ENCODE measurements at regions not wholly inside any gene's neighbourhood (a gene's known extent, or its start where the extent isn't known, plus 50 kb on each side); places are given as distances from the start of the nearest gene placed in this dataset.

DNA sequence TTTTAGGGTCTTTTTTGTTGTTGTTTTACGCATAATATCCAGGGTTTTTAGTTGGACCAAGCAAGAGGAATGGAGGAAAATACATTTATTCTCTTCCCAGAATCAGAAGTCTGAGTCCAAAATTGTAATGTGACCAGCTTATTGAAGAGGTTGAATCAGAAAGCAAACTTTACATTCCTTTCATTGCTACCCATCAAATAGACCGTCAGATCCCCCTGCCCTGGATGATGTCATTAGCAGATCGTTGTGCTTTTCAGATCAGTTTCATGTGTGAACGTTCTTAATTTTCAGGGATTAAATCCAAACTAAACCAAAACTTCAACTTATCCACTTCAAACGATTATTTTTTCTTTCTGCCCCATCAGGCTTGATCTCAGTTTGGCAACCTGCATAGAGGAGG lies 85.7 kb upstream of the NGF start:
- no peak for DNase-seq

GRCh38 chr1:115419571-115419970 lies 81.5 kb upstream of the NGF start:
- DNase-seq, result no peak

DNA sequence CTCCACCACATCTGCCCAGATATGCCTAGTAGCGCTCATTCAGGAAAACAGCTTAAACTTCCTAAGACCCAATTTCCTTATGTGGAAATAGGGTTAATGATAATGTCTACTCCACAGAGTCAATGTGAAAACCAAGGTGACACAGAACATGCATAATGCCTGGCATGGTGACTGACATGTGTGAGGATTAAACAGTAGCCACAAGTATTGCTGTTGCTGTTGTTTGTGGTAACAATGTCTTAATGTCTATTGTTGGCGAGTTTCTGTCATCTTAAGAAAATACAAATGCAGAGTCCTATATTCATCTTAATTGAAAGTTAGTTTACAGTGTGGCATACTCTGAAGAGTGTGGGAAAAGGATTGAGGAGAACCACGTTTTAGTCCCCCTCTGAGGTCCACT lies 75.6 kb upstream of the NGF start:
- DNase-seq, result no peak

- DNase-seq, result no peak
Observed at GRCh38 chr1:115413208-115413607, 75.2 kb upstream of the NGF start.

DNA sequence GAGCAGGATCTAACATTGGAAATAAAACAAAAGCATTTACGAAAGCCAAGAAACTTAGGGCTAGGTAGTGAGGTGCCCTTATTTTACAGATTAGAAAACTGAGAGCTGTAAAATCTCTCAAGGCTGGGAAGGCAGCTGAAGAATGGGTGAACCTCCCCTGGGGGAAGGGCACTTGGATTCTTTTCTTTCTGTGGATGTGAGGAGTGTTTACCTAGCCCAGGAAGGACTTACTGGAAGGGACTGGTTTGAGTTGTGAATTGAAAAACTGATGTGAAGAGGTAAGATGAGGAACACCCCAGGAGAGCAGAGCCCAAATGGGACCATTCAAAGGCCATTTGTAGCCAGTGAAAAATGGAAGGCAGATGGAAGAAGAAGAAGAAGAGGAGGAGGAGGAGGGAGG lies 74.7 kb upstream of the NGF start:
- DNase-seq, result no peak

DNA sequence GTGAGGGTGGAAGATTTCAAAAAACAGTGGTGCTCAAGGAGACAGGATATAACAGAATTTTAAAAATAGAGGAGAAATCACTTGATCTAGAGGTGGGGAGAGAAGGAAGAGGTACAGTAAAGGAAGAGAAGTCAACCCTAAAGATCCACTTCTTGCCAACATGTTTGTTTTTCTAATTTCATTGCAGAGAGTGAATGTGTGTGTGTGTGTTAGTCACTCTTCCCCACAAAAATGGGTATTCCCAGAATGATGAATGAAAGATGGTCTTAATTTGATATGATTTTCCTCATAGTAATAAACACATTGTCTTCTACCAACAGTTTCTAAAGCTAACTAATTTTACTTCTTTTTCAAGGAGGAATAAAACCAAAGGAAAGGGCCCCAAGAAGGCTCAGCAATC lies 74.2 kb upstream of the NGF start:
- DNase-seq, result no peak

- no peak for DNase-seq
Observed at GRCh38 chr1:115411371-115412063, 73.5 kb upstream of the NGF start.

DNA sequence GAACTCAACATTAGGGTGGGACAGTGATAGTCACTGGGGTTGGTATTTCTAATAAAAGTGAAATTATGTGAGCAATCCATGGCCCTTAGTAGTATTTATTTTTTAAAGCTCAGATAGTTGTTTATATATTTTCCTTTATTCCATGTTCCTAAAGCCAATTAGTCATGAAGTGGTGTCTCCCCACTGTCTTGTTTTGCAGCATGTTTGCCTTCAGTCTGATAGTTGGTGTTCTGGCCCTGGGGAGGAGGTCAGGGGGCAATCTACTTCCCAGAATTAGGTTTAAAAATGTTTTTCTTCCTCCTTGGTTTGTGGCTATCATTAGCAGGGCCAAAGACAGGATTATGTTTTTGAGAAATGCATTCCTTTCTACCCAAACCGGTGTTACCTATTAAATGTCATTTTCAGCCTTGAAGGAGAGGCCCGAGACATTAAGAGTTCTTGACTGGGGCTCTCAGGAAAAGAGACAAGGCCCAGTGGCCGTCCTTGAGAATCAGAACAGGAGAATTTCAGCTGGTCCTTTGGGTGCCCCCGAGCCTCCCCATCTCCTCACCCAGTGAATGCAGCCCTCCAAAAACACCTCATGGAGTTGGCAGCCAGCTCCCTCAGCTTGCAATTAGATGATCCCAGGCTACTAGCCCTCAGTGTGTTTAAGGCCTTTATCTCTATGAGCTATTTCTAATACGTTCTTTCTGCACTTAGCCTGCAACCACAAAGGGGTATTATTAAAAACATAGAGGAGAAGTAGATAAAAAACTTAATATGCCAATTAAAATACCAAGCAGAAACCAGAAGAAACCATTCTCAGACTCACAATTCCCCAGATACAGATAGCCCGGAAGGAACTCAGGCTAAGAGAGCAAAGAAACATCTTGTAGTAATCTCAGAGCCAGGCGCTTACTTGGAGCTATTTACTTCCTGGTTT lies 71.3 kb upstream of the NGF start:
- DNase-seq, result no peak

DNA sequence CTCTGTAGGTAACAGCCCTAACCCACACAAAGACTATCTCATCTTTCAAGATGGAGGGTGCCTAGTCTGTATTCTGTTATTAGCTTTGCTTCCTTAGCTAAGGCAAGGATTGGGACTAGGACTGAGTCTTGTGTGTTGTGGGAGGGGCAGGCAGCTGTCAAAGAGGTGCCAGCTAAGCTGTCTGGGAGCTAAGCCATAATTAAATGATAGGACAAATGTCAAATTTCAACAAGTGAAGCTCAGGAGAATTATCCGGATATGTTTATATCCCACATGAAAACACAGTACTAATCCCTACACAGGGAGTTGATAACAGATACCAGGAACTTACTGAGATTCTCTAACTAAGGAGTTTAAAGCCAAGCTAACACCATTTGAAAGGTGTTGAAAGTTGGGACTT lies 70.5 kb upstream of the NGF start:
- no peak for DNase-seq

DNA sequence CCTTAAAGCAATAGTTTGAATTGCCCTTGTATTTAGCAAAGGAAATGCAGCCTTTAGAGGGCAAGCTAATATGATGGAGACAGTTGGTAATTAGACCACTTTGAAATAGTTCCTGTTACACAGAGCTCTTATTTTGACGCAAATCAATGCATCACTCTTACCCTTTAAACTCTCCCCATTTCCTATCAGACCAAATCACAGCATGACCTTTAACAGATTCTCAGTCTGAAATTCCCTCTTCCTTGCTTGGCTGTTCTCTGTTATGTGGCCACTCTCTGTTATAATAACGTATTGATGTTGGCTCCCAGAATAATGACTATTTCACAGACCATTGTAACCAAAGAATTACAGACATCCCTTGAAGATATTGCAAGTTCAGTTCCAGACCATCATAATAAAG lies 66.9 kb upstream of the NGF start:
- no peak for DNase-seq

DNA sequence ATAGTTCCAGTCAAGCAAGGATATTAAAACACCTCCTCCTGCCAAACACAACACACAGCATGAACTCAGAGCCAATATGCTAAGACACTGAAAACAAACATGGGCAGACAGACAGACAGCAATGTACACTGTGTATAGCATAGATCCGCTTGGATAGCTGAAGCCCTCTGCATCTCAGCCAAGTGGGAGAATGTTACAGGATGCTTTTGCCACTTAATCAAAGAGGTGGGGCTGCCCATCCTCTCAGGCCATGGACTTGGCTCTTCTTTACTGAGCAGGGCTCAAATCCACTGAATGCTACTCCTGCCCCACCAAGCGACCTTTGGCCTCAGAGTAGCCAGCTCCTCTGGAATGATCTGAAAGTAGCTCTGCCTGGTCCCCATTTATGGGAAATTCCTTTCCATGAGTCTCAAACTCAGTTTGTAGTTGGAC lies 64.7 kb upstream of the NGF start:
- no peak for DNase-seq

GRCh38 chr1:115401676-115402075 lies 63.6 kb upstream of the NGF start:
- DNase-seq, result no peak

DNA sequence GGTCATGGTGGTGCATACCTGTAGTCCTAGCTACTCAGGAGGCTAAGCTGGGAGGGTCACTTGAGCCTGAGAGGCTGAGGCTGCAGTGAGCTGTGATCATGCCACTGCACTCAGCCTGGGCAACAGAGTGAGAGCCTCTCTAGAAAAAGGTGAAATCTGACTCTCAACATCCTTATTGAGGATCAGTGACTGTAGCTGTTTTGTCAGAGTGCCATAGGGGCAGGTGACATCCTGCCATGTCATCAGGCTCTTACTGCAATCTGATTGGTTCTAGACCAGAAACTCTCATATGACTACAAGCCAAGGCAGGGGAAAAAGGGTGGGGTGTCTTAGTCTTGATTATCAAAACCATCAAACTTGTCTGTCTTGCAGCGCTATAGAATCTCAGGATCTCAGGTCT lies 62.8 kb upstream of the NGF start:
- DNase-seq, result no peak

GRCh38 chr1:115400426-115400825 lies 62.4 kb upstream of the NGF start:
- no peak for DNase-seq

GRCh38 chr1:115398745-115399144 lies 60.7 kb upstream of the NGF start:
- no peak for DNase-seq
